IPS DF 6.9 (cell line): ENCODE measurements at regions not wholly inside any gene's neighbourhood (a gene's known extent, or its start where the extent isn't known, plus 50 kb on each side); places are given as distances from the start of the nearest gene placed in this dataset.

Source experiments
- DNase-seq: peaks from one replicate; pipeline ENCODE4 v3.0.0-alpha.2; 2013; ENCODE audit warnings: low read depth, low spot score
- H3K27ac ChIP-seq: one replicate; pipeline ENCODE4 v1.5.1; 2013; ENCODE audit warnings: low read length, control low read depth
- H3K27me3 ChIP-seq: 2 replicates; pipeline ENCODE4 v1.6.1; 2013; ENCODE audit warnings: mild to moderate bottlenecking, low read length; ENCODE audit not compliant: control insufficient read depth, insufficient read depth
- H3K36me3 ChIP-seq: 2 replicates; pipeline ENCODE4 v1.6.1; 2013; ENCODE audit warnings: low read length; ENCODE audit not compliant: control insufficient read depth, insufficient read depth
- H3K4me1 ChIP-seq: 2 replicates; pipeline ENCODE4 v1.6.1; 2013; ENCODE audit warnings: low read length; ENCODE audit not compliant: control insufficient read depth, insufficient read depth
- H3K4me3 ChIP-seq: 2 replicates; pipeline ENCODE4 v1.5.1; 2013; ENCODE audit warnings: mild to moderate bottlenecking, low read length
- H3K9me3 ChIP-seq: 2 replicates; pipeline ENCODE4 v1.6.1; 2013; ENCODE audit warnings: low read length, inconsistent platforms; ENCODE audit not compliant: control insufficient read depth, insufficient read depth
- WGBS: extraction: QIAGEN DNeasy Blood & Tissue Kit; methylation state at CpG from one replicate; pipeline ENCODE4 v1.1.7; 2013; ENCODE audit warnings: mixed read lengths, missing lambda C conversion rate; ENCODE audit not compliant: insufficient read length, insufficient coverage; 5-methylcytosine and 5-hydroxymethylcytosine counted together

- H3K27ac ChIP-seq: no peak overlapping the region
- no peak overlapping the region for H3K4me3 ChIP-seq
- no CpG with 5 or more reads among the region's 2 CpGs for WGBS
- H3K27me3 ChIP-seq: no peaks in the 10 kb centered on the region
- no peaks in the 10 kb centered on the region; the same call in 1 of the 2 replicates for H3K9me3 ChIP-seq
- H3K36me3 ChIP-seq: no peaks in the 10 kb centered on the region
- no peak for DNase-seq
- H3K4me1 ChIP-seq: no peaks in the 10 kb centered on the region
Measured at GRCh38 chr2:18487106-18487913, 73.1 kb downstream of the RDH14 start.

- Histone ChIP-seq H3K27ac (no peak overlapping the region), H3K4me3 (no peak overlapping the region), H3K36me3 (no peaks in the 10 kb centered on the region), H3K4me1 (no peaks in the 10 kb centered on the region), H3K9me3 (no peaks in the 10 kb centered on the region; the same call in 1 of the 2 replicates), H3K27me3 (no peaks in the 10 kb centered on the region)
- no peak for DNase-seq
Measured at GRCh38 chr2:18484625-18485024, 75.8 kb downstream of the RDH14 start.

GRCh38 chr2:18483896-18484295 lies 76.6 kb downstream of the RDH14 start:
- no peaks in the 10 kb centered on the region for H3K36me3 ChIP-seq
- no peak for DNase-seq
- no peaks in the 10 kb centered on the region for H3K9me3 ChIP-seq
- no peaks in the 10 kb centered on the region for H3K4me1 ChIP-seq
- no peak overlapping the region for H3K27ac ChIP-seq
- WGBS: no CpG with 5 or more reads among the region's 3 CpGs
- no peak overlapping the region for H3K4me3 ChIP-seq
- no peaks in the 10 kb centered on the region for H3K27me3 ChIP-seq

GRCh38 chr2:18482666-18483065 lies 77.8 kb downstream of the RDH14 start:
- Histone ChIP-seq H3K27ac (no peak overlapping the region), H3K27me3 (no peaks in the 10 kb centered on the region), H3K36me3 (no peaks in the 10 kb centered on the region), H3K4me3 (no peak overlapping the region), H3K4me1 (no peaks in the 10 kb centered on the region), H3K9me3 (no peaks in the 10 kb centered on the region)
- DNase-seq: no peak

GRCh38 chr2:18479947-18480369 lies 80.5 kb downstream of the RDH14 start:
- Histone ChIP-seq H3K27ac (no peak overlapping the region), H3K27me3 (no peaks in the 10 kb centered on the region), H3K4me1 (no peaks in the 10 kb centered on the region), H3K36me3 (no peaks in the 10 kb centered on the region), H3K4me3 (no peak overlapping the region), H3K9me3 (no peaks in the 10 kb centered on the region)
- no peak for DNase-seq
- no CpG with 5 or more reads among the region's 3 CpGs for WGBS

GRCh38 chr2:18477293-18477692 lies 83.2 kb downstream of the RDH14 start:
- no peaks in the 10 kb centered on the region for H3K27me3 ChIP-seq
- no peak for DNase-seq
- H3K9me3 ChIP-seq: no peaks in the 10 kb centered on the region
- no peaks in the 10 kb centered on the region for H3K36me3 ChIP-seq
- no peak overlapping the region for H3K27ac ChIP-seq
- no peak overlapping the region for H3K4me3 ChIP-seq
- H3K4me1 ChIP-seq: no peaks in the 10 kb centered on the region
- no CpG with 5 or more reads among the region's 1 CpG for WGBS

- DNase-seq: no peak
- Histone ChIP-seq H3K4me1 (no peaks in the 10 kb centered on the region), H3K27ac (no peak overlapping the region), H3K27me3 (no peaks in the 10 kb centered on the region), H3K36me3 (no peaks in the 10 kb centered on the region), H3K4me3 (no peak overlapping the region), H3K9me3 (no peaks in the 10 kb centered on the region)
- no CpG with 5 or more reads among the region's 3 CpGs for WGBS
Measured at GRCh38 chr2:18476484-18476883, 84.0 kb downstream of the RDH14 start.

- DNase-seq: no peak
- no peaks in the 10 kb centered on the region for H3K36me3 ChIP-seq
- no peaks in the 10 kb centered on the region for H3K27me3 ChIP-seq
- H3K4me3 ChIP-seq: no peak overlapping the region
- no peaks in the 10 kb centered on the region for H3K9me3 ChIP-seq
- WGBS: no CpG with 5 or more reads among the region's 2 CpGs
- no peak overlapping the region for H3K27ac ChIP-seq
- H3K4me1 ChIP-seq: no peaks in the 10 kb centered on the region
Measured at GRCh38 chr2:18475884-18476283, 84.6 kb downstream of the RDH14 start.

GRCh38 chr2:18474700-18475099 lies 85.8 kb downstream of the RDH14 start:
- Histone ChIP-seq H3K27ac (no peak overlapping the region), H3K27me3 (no peaks in the 10 kb centered on the region), H3K4me3 (no peak overlapping the region), H3K36me3 (no peaks in the 10 kb centered on the region), H3K9me3 (no peaks in the 10 kb centered on the region), H3K4me1 (no peaks in the 10 kb centered on the region)
- WGBS: no CpG with 5 or more reads among the region's 1 CpG
- DNase-seq: no peak

GRCh38 chr2:18473241-18474181 lies 86.9 kb downstream of the RDH14 start:
- no CpG with 5 or more reads among the region's 9 CpGs for WGBS
- DNase-seq: no peak
- H3K4me1 ChIP-seq: no peaks in the 10 kb centered on the region

More at GRCh38 chr2:18473241-18474181, 86.9 kb downstream of the RDH14 start:
- Histone ChIP-seq H3K9me3 (no peaks in the 10 kb centered on the region), H3K36me3 (no peaks in the 10 kb centered on the region), H3K27me3 (no peaks in the 10 kb centered on the region), H3K4me3 (no peak overlapping the region), H3K27ac (no peak overlapping the region)
